HG03095 (cell line): ENCODE measurements at regions not wholly inside any gene's neighbourhood (a gene's known extent, or its start where the extent isn't known, plus 50 kb on each side); places are given as distances from the start of the nearest gene placed in this dataset.
"Not testable (repeated sequence)": the region's sequence is repeated elsewhere in the genome, so short reads cannot be mapped to it uniquely, and the experiment has no call there.

Experiments
- ATAC-seq: cut with Tn5 transposase; IDR thresholded peaks from one replicate; pipeline ENCODE4 v1.9.1; 2021; ENCODE audit warnings: moderate library complexity; ENCODE audit not compliant: unreplicated experiment

DNA sequence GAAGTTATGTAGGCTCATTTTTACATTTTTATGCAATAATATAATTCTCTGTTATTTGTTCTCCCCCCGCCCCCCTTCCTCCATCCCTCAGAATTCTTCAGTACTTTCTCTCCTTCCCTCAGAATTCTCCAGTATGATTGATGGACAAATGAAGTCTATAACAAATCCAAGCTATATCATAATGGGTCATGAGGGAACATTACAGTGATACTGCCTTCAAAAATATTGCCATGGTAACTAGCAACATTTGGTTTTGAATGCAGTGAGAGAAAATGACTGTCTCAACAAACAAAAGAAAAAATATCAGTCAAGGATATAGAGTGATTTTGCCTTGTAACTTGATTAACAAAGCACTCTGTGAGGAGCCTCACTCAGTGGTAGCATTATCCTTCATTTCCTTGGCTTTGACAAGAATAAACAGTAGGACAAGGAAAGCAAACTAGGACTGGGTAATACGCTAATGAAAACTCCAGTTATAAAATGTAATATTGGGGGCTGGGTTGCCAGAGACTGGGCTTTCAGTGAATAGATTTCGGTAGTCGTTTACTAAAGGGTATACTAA, 392.9 kb upstream of the CRIM1 start:
- ATAC-seq: no peak

DNA sequence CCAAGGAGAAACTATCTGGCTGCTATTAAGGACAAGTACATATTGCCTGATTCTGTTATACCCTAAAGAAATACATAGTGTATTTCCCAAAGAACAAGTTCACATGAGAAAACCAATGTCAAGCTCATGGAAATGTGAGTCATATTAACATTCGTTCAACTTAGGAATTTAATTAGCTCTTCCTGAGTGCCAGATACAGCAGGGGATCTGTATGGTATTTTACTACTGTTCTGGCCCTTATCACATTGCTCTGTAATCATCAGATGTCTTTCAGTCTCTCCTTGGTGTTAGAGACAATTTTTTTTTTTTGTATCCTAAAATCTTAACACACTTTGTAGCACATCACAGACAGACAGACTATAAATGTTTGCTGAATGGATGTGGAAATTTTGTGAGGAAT, 395.0 kb upstream of the CRIM1 start:
- ATAC-seq: no peak

DNA sequence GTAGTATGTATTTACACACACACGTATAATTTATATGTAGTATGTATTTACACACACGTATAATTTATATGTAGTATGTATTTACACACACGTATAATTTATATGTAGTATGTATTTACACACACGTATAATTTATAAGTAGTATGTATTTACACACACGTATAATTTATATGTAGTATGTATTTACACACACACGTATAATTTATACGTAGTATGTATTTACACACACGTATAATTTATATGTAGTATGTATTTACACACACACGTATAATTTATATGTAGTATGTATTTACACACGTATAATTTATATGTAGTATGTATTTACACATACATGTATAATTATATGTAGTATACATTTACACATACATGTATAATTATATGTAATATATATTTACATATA, 398.5 kb upstream of the CRIM1 start:
- ATAC-seq: not testable (repeated sequence)

DNA sequence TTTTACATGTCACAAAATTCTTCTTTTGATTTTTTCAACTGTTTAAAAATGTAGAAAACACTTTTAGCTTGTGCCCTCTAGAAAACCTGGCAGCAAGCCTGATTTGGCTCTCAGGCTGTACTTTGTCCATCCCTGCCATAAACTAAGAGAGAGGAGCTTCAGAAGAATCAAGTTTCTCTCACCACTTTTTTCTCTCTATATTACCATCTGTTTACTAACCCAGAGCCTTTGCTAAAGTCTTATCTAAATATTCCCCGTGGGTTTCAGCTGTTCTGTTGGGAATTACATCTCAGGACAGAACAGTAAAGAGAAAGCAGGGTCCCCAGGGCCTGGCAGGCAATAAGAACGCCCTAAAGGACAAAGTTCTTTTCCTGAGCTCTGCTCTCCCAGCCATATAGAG, 409.1 kb upstream of the CRIM1 start:
- no peak for ATAC-seq

DNA sequence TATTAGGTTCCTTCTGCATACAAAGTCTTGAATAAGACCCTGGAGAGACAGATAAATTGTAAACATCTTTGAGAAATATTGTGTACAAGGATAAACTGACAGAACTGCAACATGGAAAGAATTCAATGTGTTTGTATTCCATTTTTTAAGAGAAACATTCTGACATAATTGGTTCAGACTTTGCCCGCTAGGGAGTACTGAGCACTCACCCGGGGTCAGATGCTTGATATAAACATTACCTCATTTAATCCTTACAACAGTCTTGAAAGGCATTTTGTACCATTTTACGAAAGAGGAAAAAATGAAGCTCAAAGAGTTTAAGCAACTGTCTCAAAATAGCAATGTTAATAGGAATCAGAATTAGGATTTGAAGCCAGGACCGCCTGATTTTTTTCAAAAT, 416.7 kb upstream of the CRIM1 start:
- no peak for ATAC-seq

DNA sequence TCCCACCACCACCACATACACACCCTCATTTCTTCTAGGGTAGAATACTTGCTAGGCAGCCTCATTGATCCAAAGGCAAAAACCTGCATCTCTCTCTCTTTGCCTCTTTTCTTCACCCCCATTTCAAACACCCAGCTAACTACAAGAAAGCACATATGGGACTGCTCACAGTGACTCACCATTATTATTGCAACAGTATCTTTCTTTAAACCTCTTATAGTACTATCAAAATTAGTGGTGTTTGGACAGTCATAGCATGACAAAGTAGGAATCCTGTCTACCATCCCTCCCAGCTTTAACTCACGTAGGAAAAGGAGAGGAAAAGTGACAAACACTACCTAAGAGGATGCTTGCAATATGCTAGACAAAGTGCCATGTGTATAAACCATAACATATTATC, 422.5 kb upstream of the CRIM1 start:
- ATAC-seq: no peak

DNA sequence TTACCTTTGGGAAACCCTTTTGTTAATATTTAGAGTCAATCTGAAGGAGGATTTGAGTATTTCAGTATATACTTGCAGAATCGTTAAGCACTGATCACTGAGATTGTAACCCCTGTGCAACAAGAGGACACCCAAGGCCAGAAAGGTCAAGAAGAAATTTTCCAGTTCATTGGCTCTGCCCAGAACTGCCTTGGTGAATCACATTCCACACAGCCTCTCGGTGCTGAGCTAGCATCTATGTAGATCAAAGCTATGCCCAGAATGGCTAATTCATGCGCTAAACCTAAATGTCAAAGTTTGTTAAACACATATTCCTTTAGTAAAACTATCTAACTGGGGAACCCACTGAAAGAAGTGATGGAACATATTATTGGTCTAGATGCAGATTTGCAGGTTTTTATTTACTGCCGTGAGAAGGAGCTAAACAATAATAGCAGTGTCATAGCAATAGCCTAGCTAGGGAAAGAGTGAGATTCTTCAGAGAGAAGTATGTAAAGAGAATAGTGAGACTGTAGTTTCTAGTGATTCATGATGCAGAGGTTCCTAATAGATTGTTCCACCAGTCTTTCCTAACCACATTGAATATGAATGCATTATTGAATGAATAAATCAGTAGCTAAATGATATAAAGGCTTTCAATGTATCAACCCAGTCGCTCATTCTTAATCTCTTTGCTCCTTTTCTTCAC, 423.2 kb upstream of the CRIM1 start:
- no peak for ATAC-seq

DNA sequence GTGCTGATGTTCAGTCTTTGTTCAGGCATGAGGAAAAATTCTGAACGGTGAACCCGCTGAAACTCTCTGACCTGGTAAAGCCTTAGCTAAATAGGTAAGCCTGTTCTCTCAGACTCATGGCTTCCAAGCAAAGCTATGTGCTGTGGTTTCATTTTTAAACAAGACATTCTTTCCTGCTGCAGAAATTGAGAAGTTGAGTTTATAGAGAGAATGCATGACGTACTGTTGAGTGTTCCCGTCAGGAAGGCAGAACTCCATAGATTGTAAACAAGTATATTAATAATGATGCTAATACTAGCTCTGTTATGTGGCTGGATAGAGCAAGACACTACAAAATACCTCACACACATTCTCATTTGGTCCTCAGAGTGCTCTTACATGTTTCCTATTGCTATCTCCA, 424.0 kb upstream of the CRIM1 start:
- no peak for ATAC-seq

DNA sequence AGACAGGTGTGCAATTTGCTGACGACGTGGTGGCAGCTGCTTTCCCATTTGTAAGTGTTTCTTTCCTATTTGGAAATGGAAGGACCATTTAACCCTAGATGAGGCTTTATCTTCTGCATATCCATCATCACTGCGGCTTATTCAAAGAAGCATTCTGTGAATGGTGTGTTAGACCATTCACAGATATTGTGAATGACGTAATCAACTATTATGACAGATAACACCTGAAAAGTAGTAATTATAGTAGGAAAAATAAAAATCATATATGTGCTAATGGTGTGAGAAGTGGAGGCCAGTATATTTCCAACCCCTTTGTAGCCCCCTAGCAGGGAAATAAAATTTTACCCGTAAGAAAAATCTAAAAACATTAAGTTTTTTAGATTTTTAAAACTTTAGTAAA, 424.5 kb upstream of the CRIM1 start:
- no peak for ATAC-seq

DNA sequence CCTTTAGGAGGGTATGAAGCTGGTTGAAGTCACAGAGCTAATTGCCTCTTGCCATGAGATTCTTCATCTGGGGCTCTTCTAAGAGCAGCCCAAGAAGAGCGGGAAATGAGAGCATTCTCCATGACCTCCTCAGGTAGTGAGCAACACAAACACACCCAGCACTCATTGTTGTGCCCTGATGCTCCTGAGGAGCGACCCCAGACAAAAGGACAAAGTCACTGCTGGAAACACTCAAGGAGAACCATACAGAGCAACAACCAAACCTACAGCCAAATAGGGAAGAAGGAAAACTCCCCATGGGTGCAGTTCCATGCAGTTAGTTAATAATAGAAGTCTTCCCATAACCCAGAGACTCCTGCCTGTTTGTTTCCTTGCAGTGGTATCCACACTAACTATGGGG, 426.0 kb upstream of the CRIM1 start:
- no peak for ATAC-seq

DNA sequence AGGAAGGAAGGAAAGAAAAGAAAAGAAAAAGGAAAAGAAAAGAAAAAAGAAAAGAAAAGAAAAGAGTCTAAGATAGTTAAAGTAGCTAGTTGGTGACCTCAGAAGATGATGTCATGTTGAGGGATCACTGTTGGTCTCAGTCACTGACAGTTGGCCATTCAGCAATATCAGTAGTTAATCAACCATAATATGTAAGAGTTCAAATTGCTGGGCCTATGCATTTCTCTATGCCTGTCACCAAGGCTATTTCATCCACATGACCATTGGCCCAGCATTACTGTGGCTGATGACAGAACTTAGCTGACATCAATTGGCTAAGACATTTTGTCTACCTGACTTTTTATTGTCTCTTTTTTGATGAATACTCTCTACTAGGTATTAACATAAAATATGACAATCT, 435.5 kb upstream of the CRIM1 start:
- ATAC-seq: no peak

DNA sequence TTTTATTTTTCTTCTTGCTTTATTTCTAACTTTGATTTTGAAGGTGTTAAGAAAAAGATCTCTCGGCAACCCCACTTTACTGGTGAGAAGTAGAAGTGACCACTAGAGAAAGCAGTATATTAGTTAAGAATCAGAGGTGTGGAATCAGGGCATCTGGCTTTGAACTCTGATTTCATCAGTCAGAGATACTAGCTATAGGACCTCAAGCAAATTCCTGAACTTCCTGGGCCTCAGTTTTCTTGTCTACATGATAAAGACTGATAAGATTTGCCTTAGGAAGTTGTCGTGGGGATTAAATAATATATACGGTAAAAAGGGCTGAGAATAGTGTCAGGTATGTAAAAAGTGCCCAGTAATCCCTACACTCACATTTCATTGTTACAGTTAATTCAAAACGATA, 440.3 kb upstream of the CRIM1 start:
- ATAC-seq: no peak

DNA sequence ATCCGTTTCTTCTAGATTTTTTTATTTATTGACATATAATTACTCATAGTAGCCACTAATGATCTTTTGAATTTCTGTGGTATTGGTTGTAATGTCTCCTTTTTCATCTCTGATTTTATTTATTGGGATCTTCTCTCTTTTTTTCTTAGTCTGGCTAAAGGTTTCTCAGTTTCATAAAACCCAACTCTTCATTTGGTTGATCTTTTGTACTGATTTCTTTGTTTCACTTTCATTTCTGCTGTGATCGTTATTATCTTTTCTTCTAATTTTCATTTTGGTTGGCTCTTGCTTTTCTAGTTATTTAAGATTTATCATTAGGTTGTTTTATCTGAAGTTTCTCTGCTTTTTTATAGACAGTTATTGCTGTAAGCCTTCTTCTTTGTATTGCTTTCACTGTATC, 463.6 kb upstream of the CRIM1 start:
- no peak for ATAC-seq

DNA sequence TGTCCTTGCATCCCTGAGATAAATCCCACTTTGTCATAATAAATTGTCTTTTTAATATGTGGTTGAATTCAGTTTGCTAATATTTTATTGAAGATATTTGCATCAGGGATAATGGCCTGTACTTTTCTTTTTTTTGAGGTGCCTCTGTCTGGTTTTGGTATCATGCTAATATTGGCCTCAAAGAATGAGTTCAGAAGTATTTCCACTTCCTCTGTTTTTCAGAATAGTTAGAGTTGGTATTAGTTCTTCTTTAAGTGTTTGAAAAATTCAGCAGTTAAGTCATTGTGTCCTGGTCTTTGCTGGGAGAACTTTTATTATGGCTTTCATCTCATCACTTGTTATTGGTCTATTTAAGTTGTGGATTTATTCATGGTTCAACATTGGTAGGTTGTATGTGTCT, 464.1 kb upstream of the CRIM1 start:
- no peak for ATAC-seq

DNA sequence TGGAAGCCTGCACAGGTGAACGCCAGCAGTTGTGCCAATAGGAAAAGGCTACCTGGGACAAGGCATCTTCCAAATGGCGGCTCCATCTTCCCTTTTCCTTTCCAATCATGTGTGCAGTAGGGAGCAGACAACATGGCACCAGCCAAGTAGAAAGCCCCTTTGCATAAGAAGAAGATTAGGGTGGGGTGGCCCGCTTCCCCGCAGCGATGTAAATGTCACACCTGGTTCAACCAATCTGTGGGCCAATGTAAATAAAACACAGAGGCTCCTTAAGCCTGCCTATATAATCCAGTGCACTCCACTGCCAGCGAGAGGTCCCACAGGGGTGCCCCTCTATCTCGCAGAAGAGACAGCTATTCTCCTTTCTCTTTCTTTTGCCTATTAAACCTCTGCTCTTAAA, 468.4 kb upstream of the CRIM1 start:
- ATAC-seq: no peak

DNA sequence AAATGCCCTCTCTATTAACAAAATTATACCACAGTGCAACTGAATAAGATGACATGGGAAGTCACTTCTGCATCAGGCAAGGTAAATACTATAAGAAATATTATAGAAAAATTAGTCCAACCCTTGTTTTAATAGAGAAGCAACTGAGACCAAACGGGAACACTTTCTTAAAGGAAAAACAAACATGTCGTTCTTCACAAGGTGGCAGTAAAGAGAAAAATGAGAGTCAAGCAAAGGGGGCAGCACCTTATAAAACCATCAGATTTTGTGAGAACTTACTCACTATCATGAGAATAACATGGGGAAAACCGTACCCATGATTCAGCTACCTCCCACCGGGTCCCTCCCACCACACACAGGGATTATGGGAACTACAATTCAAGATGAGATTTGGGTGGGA, 481.7 kb upstream of the CRIM1 start:
- ATAC-seq: no peak

DNA sequence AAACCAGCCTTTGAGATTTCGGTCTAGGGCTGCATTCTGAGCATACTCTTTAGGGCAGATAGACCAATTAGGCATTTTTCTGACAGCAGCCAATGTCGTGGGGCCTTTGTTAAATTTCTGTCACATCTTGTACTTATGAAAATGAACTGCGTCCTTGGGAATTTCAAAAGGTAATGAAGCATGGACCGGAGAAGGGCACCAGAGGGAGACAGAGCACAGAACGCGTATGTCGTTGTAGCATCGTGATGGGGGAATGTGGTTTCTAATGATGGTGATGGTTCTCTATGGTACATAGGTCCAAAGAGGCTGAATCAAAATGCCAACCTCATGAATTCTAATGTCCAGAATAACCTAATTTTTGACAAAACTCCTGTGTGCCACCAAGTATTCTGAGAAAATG, 483.9 kb upstream of the CRIM1 start:
- no peak for ATAC-seq

DNA sequence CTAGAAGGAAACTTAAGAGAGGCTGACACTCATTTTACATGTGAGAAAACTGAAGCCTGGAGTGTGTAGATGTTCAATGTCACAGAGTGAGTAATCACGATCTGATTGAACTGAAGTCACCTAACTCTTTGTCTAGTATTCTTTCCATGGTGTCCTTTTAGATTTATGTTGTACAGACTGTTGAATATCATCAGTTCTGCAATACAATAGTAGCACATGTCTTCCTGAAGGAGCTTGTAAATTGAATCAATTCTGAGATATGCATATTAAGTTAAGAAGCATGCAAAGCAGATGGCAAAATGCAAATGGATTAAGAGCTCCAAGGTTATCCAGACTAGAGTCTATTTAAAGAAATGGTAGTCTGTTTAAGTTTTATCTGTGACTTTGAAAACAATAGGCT, 484.9 kb upstream of the CRIM1 start:
- no peak for ATAC-seq

DNA sequence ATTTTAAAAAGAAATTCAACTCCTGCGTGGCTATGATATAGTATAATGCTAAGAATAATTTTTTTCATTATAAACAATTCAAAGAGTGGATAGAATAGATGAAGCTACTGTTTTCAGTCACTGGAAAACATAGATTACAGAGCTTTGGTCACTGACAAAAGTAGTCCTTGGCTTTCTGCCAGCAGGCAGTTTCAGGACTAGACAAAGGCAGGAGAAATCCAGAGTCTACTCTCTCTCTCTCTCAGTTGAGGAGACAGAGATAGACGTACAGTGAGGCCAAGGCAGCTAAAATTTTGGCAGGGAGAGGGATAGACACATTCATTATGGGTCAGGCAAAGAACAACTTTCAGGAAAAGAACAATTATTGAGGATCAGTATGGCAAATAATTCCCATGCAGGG, 491.4 kb upstream of the CRIM1 start:
- ATAC-seq: no peak

DNA sequence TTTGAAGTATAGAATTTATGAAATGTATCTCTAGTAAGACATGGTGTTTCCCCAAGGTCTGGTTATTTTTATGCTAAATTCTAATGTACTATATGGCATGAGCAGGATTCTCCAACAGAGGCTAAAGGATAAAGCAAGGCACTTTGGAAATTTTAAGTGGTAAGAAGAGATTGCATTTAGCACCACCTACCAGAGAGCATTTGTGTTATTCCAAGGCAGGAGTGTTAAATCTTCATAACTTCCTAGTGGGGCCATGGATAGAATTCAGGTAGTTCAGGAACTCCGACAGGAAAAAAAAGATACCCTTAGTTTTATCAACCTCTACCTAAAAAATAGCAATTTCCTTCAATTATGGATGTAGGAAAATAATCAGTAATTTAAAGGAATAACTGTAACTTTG, 497.4 kb upstream of the CRIM1 start:
- ATAC-seq: no peak

DNA sequence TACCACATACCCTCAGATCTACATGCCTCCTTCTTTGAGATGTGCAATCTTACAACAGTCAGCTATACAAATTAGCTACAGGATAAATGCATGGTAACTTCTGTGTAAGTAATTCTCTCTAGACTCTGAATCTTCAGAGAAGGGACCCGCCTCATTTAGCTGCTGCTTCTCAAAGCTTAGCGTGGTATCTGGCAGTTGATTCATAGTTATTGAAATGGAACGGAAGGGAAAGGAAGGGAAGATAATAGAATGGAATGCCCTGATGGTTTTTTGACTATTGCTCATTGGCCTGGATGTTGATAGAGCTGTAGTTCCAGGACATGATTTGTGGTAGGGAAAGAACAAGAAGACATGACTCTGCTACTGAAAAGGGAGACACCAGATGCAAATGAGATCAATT, 498.1 kb upstream of the CRIM1 start:
- ATAC-seq: no peak

DNA sequence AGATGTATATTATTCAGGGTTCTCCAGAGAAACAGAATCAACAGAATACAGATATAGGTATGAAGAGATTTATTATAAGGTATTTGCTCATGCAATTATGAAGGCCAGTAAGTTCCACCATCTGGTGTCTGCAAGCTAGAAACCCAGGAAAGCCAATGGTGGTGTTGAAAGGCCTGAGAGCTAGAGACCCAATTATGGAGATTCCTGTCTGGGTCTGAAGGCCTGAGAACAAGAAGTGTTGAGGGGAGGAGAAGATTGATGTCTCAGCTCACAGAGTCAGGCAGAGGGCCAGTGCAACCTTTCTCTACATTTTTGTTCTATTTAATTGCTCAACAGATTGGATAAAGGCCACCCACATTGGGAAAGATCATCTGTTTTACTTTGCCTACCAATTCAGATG, 524.2 kb upstream of the CRIM1 start:
- ATAC-seq: no peak

DNA sequence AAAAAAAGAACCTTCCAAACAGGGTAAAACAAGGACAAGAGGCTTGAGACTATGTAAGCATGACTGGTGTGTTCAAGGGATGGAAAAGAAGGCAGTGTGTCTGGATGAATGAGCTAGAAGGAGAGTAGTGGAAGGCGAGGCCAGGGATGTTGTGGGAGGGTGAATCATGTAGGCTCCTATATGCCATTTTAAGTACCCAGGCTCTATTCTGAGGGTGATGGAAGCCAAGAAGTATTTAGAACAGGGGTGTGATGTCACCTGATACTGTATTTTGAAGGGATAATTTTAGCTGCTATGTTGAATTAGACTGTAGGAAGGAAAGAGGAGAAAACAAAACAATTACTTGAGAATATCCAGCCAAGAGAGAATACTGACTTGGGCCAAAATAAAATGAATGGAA, 524.7 kb upstream of the CRIM1 start:
- no peak for ATAC-seq
